ENCODE measurements at regions not wholly inside any gene's neighbourhood (a gene's known extent, or its start where the extent isn't known, plus 50 kb on each side); places are given as distances from the start of the nearest gene placed in this dataset.
A peak's percentile ranks its signal among the peaks of the same experiment; 100 is the strongest.

- Mint-ChIP-seq H3K27me3 (ENCODE audit: low read depth, unreplicated experiment) (no peaks in the 10 kb centered on the region), H3K4me1 (ENCODE audit: low read depth, unreplicated experiment) (peaks cover 14% of the 10 kb centered on the region), H3K27ac (ENCODE audit: unreplicated experiment) (no peak overlapping the region), H3K4me3 (ENCODE audit: unreplicated experiment) (no peak overlapping the region), H3K9me3 (ENCODE audit: unreplicated experiment) (no peaks in the 10 kb centered on the region), H3K36me3 (ENCODE audit: low read depth, unreplicated experiment) (no peaks in the 10 kb centered on the region)
- no peaks in the 10 kb centered on the region for H3K79me2 ChIP-seq (ENCODE audit: insufficient read depth, low read length)
- FAIRE-seq (no peak), DNase-seq (ENCODE audit: low read depth) (no peak)
- no peaks in the 10 kb centered on the region for H3K36me3 ChIP-seq (ENCODE audit: insufficient read depth, low read length)
- no peaks in the 10 kb centered on the region for H4K20me1 ChIP-seq (ENCODE audit: insufficient read depth, low read length)
- no peak overlapping the region for H3K4me3 ChIP-seq (ENCODE audit: insufficient read depth, low read depth, low read length)
- no peak overlapping the region for H3K4me2 ChIP-seq (ENCODE audit: low read length)
- no peaks in the 10 kb centered on the region for H3K27me3 ChIP-seq (ENCODE audit: insufficient read depth, low read length)
- H2AFZ ChIP-seq (ENCODE audit: low read depth, low read length): no peak overlapping the region
- H3K27ac ChIP-seq (ENCODE audit: low read depth, low read length): no peak overlapping the region
- H3K9ac ChIP-seq (ENCODE audit: low read length): no peak overlapping the region
- H3K4me1 ChIP-seq (ENCODE audit: insufficient read depth, low read length): peaks cover 5% of the 10 kb centered on the region
- TF ChIP-seq CTCF (IDR thresholded peaks at IDR 0.05; ENCODE audit: insufficient read depth, low read depth, low read length): no peak
- no peak for TF ChIP-seq EZH2 (IDR thresholded peaks at IDR 0.05; ENCODE audit: insufficient read depth, low read length)
- H3K9me3 ChIP-seq (ENCODE audit: insufficient read depth, low read depth, low read length): no peaks in the 10 kb centered on the region
Measured at GRCh38 chr6:85355816-85356215, 94.1 kb upstream of the NT5E start.

- no peaks in the 10 kb centered on the region for H3K36me3 Mint-ChIP-seq (ENCODE audit: low read depth, unreplicated experiment)
- no peak overlapping the region for H3K9ac ChIP-seq (ENCODE audit: low read length)
- peak; percentile 22 for DNase-seq (ENCODE audit: low read depth)
- no peaks in the 10 kb centered on the region for H3K27me3 ChIP-seq (ENCODE audit: insufficient read depth, low read length)
- no peak overlapping the region for H3K4me3 Mint-ChIP-seq (ENCODE audit: unreplicated experiment)
- H4K20me1 ChIP-seq (ENCODE audit: insufficient read depth, low read length): no peaks in the 10 kb centered on the region
- no peak overlapping the region for H3K27ac Mint-ChIP-seq (ENCODE audit: unreplicated experiment)
- no peak overlapping the region for H3K4me3 ChIP-seq (ENCODE audit: insufficient read depth, low read depth, low read length)
- H3K79me2 ChIP-seq (ENCODE audit: insufficient read depth, low read length): no peaks in the 10 kb centered on the region
- no peaks in the 10 kb centered on the region for H3K9me3 ChIP-seq (ENCODE audit: insufficient read depth, low read depth, low read length)
- H2AFZ ChIP-seq (ENCODE audit: low read depth, low read length): no peak overlapping the region
- H3K27ac ChIP-seq (ENCODE audit: low read depth, low read length): no peak overlapping the region
- H3K4me1 Mint-ChIP-seq (ENCODE audit: low read depth, unreplicated experiment): peaks cover 9% of the 10 kb centered on the region
- no peaks in the 10 kb centered on the region for H3K4me1 ChIP-seq (ENCODE audit: insufficient read depth, low read length)
- TF ChIP-seq CTCF (IDR thresholded peaks at IDR 0.05; ENCODE audit: insufficient read depth, low read depth, low read length) (peak; percentile 97), EZH2 (IDR thresholded peaks at IDR 0.05; ENCODE audit: insufficient read depth, low read length) (no peak)
- H3K9me3 Mint-ChIP-seq (ENCODE audit: unreplicated experiment): no peaks in the 10 kb centered on the region
- no peaks in the 10 kb centered on the region for H3K36me3 ChIP-seq (ENCODE audit: insufficient read depth, low read length)
- H3K4me2 ChIP-seq (ENCODE audit: low read length): no peak overlapping the region
- H3K27me3 Mint-ChIP-seq (ENCODE audit: low read depth, unreplicated experiment): no peaks in the 10 kb centered on the region
- no peak for FAIRE-seq
Measured at GRCh38 chr6:85354761-85355618, 94.9 kb upstream of the NT5E start.

GRCh38 chr6:85353012-85353411 is 96.9 kb upstream of the NT5E start:
- Histone ChIP-seq H3K4me2 (ENCODE audit: low read length) (no peak overlapping the region), H2AFZ (ENCODE audit: low read depth, low read length) (no peak overlapping the region), H3K79me2 (ENCODE audit: insufficient read depth, low read length) (no peaks in the 10 kb centered on the region), H3K36me3 (ENCODE audit: insufficient read depth, low read length) (no peaks in the 10 kb centered on the region), H3K27me3 (ENCODE audit: insufficient read depth, low read length) (no peaks in the 10 kb centered on the region), H3K9ac (ENCODE audit: low read length) (no peak overlapping the region), H3K9me3 (ENCODE audit: insufficient read depth, low read depth, low read length) (no peaks in the 10 kb centered on the region), H4K20me1 (ENCODE audit: insufficient read depth, low read length) (no peaks in the 10 kb centered on the region), H3K4me1 (ENCODE audit: insufficient read depth, low read length) (no peaks in the 10 kb centered on the region), H3K4me3 (ENCODE audit: insufficient read depth, low read depth, low read length) (no peak overlapping the region), H3K27ac (ENCODE audit: low read depth, low read length) (no peak overlapping the region)
- no peak for DNase-seq (ENCODE audit: low read depth)
- Mint-ChIP-seq H3K9me3 (ENCODE audit: unreplicated experiment) (no peaks in the 10 kb centered on the region), H3K36me3 (ENCODE audit: low read depth, unreplicated experiment) (no peaks in the 10 kb centered on the region), H3K4me3 (ENCODE audit: unreplicated experiment) (no peak overlapping the region), H3K27ac (ENCODE audit: unreplicated experiment) (no peak overlapping the region), H3K27me3 (ENCODE audit: low read depth, unreplicated experiment) (no peaks in the 10 kb centered on the region), H3K4me1 (ENCODE audit: low read depth, unreplicated experiment) (peaks cover 8% of the 10 kb centered on the region)
- no peak for FAIRE-seq
- TF ChIP-seq CTCF (IDR thresholded peaks at IDR 0.05; ENCODE audit: insufficient read depth, low read depth, low read length) (no peak), EZH2 (IDR thresholded peaks at IDR 0.05; ENCODE audit: insufficient read depth, low read length) (no peak)
